DMS79 treated with DMSO at 0.1 percent for 48 hours (cell line): ENCODE measurements at regions not wholly inside any gene's neighbourhood (a gene's known extent, or its start where the extent isn't known, plus 50 kb on each side); places are given as distances from the start of the nearest gene placed in this dataset.
"Not testable (repeated sequence)": the region's sequence is repeated elsewhere in the genome, so short reads cannot be mapped to it uniquely, and the experiment has no call there.

Experiments used
- DNase-seq: peaks from one replicate; lab custom pipeline; 2025; lab: John Stamatoyannopoulos, UW

DNA sequence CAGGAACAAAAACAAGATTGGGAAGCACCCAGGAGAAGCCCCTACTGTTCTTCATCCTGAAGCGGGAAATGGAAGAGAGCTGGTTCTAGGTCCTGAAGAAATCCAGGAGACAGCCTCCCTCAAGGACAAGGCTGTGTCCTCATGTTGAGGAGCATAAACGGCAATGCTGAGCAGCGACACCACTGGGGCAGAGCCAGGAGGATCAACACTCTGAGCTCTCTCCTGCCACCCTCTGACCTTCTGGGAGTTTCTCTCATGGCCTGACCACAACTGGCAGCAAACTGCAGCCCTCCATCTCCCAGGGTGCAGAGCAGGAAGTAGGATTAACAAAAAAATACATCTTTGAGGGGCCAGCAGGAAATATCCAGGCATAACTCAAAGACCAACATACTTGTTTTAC lies 1292.2 kb upstream of the TMEM132C start:
- no peak for DNase-seq

DNA sequence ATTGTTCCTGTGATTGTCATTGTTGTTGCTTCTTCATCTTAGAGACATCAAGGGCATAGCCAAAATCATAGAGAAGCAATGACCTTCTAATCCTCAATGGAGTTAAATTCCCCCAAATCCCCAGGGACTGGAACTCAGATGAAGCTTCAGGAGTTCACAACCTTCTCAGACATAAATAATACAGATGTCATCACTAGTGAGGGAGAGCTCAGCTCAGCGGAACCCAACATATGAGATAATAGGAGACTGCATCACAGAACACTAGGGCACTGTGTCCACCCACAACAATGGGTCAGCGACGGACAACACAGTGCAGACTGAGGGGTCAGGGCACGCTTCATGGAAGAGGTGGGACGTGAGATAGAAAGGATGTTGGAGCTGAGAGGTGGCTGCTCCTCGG lies 1290.4 kb upstream of the TMEM132C start:
- DNase-seq, result no peak

DNA sequence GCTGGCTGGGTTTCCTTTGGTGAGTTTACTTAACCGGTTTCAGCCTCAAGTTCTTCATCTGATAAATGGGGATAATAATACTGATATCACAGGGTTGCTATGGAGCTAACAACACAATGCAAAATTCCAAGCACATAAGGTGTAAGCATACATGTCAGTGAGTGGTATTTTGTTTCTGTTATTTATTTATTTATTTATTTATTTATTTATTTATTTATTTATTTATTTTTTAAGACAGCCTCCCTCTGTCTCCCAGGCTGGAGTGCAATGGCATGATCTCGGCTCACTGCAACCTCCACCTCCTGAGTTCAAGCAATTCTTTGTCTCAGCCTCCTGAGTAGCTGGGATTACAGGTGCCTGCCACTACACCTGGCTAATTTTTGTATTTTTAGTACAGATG lies 1287.4 kb upstream of the TMEM132C start:
- DNase-seq, result not testable (repeated sequence)

- DNase-seq, result no peak
Observed at GRCh38 chr12:126982707-126983106, 1284.3 kb upstream of the TMEM132C start.

DNA sequence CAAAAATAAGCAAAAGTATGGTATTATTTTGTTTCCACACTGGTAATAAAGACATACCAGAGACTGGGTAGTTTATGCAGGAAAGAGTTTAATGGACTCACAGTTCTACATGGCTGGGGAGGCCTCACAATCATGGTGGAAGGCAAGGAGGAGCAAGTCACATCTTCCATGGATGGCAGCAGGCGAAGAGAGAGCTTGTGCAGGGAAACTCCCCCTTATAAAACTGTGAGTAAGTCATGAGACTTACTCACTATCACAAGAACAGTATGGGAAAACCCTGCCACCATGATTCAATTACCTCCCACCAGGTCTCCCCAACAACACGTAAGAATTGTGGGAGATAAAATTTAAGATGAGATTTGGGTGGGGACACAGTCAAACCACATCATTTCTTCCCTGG lies 1283.2 kb upstream of the TMEM132C start:
- DNase-seq, result not testable (repeated sequence)

- DNase-seq, result not testable (repeated sequence)
Observed at GRCh38 chr12:126985663-126986062, 1281.3 kb upstream of the TMEM132C start.

DNA sequence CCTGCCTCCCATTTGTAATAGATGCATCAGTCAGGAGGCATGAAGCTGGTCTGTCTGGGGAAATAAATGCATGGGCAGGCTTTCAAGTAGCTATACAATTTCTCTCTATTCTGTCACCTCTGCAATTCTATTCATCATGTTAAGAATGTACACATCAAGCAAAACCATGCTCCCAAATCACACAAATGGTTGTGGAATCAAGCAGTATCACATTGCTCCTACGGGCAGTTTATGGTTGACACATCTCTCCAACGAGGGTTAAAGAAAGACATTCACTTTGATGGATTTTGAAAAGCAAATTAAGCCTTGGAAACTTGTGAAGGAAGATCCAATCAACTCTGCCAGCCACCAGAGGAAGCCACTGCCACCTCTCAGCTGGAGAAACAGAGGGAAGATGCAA lies 1277.4 kb upstream of the TMEM132C start:
- DNase-seq, result no peak

DNA sequence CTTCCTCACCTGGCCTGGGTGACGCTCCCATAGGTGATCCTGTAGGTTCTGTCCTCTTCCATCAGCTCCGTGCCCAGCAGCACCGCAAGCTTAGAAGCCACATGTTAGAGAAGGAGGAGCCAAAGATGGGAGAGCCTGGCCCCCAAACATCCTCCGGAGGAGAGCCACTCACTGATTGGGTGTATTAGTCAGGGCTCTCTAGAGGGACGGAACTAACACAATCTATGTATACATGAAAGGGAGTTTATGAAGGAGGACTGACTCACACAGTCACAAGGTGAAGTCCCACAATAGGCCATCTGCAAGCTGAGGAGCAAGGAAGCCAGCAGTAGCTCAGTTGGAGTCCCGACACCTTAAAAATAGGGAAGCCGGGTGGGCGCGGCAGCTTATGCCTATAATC lies 1273.1 kb upstream of the TMEM132C start:
- no peak for DNase-seq

DNA sequence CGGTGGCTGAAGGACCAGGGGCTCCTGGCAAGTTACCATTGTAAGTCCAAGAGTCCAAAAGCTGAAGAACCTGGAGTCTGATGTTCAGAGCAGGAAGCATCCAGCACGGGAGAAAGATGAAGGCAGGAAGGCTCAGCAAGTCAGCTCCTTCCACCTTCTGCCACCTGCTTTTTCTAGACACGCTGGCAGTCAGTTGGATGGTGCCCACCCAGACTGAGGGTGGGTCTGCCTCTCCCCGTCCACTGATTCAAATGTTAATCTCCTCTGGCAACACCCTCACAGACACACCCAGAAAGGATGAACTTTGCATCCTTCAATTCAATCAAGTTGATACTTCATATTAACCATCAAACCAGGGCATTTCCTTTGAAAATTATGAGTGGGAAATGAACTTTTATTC lies 1272.4 kb upstream of the TMEM132C start:
- no peak for DNase-seq

GRCh38 chr12:126998031-126998430 lies 1268.9 kb upstream of the TMEM132C start:
- DNase-seq, result no peak

DNA sequence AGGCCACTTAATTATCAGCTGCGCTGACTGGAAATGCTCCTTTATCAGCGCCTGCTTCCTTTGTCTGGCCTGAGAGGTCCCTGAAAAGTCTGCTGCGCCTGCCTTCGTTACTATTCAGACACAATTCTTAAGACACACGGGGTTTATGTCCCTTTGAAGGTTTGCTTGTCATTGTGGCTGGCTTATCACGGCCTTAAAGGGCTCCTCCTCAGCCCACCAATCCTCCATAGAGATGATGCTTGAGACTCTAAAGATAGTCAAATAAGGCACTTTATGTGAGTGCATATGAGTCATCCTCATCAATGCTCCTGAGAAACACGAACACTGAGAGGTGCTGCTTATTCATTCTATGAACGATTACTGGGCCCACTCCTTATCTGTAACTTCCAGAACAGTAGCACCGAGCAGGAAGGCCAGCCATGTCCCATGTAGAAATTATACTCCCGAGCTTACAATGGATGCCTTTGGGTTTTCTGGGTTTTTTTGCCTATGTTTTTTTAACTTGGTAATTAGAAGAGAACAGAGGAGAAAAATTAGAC lies 1268.2 kb upstream of the TMEM132C start:
- no peak for DNase-seq

DNA sequence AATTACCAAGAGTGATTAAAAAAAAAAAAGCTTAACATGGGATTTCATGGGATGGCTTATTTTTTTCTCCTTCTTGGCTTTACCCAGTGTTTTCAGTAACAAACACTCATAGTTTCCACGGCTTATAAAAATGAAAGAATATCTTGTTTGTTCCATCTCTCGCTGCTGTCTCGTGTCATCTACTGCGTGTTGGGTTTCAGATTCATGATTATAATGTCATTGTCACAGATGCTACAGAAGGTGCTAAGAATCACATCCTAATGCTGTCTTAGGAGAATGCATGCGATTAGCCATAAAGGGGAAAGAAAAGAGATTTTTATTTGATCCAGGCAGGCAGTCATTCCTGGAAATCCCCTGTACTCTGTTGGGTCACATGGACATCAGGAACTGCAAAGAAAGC lies 1267.6 kb upstream of the TMEM132C start:
- no peak for DNase-seq

- no peak for DNase-seq
Observed at GRCh38 chr12:127005406-127005805, 1261.6 kb upstream of the TMEM132C start.

DNA sequence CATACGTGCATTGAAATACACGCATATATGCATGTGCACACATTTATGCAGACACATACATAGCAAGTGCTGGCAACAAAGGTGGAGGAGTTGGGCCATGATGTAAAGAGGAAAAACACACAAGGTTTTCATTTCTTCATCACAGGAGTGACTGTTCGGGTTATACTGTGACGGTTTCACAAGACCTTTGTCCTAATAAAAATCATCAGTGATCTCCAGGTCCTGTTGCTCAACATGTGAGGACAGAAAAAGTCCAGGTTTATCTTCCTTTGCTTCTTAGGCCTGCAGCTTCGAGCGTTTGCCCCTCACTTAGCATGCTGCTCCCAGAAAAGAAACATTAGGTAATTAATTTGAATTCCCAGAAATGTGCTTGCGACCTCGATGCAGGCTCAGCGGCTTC lies 1260.0 kb upstream of the TMEM132C start:
- no peak for DNase-seq

DNA sequence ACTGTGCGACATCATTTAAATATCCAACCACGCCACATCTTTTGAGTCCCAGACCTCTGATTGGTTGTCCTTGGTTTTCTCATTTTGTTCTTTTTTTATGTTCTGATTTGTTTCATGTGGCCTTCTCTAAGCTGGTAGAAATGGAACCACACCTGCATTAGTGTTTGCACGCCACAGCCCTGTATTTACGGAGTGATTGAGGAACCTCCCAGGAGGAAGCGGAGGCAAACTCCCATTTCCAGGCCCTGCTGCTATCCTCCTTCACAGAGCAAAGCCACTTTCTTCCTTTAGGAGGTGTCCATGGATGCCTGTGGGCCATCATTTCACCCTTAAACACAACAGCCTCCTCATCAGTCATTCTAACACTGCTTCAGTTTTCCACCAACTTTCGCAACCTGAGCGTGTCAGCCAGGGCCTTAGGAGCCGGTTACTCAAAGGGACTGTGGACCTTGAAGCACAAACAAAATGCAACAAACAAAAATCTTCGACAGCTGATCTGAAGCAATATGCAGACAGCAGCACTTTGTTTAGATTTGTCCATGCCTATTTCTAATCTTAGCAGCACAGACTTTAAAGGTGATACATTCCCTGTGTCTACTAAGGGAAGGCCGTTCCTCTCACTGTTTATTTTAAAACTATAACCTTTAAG lies 1258.1 kb upstream of the TMEM132C start:
- no peak for DNase-seq

GRCh38 chr12:127012109-127012508 lies 1254.9 kb upstream of the TMEM132C start:
- DNase-seq, result no peak

GRCh38 chr12:127013197-127013596 lies 1253.8 kb upstream of the TMEM132C start:
- no peak for DNase-seq

DNA sequence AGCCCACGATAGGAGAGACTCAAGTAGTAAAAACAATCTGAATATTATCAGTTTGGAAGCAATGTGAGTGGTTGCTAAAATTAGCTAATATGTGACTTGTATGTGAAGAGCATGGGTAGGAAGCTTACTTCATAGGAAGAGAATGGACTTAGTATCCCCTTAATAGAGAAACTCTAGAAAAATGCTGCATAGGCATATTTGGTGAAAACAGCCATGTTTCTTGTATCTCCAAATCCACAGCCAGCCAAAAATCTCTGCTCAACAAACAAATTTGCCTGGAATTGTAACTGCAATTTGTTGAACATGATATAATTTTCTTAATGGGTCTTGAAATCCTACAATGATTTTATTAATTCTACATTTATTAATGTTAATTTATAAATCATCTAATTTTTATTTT lies 1252.9 kb upstream of the TMEM132C start:
- DNase-seq, result no peak

GRCh38 chr12:127024791-127025190 lies 1242.2 kb upstream of the TMEM132C start:
- no peak for DNase-seq

DNA sequence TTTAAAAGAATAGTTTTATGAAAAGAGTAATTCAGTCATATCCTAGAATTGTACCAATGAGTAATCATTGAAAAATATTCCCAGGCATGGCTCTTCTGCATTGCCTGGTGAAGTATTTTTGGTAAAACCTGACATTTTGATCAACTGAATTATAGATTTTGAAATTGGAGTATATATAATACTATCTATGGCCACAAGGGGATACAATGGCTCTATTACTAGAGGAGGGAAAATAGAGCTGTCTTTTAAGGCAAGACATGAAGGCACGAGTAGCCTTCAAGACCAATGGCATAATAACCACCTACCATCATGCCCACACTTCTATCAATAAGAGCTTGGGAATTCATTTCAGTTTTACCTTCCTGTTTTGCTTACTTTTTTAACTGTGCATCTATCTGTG lies 1241.4 kb upstream of the TMEM132C start:
- DNase-seq, result no peak

GRCh38 chr12:127035011-127035879 lies 1231.7 kb upstream of the TMEM132C start:
- no peak for DNase-seq

DNA sequence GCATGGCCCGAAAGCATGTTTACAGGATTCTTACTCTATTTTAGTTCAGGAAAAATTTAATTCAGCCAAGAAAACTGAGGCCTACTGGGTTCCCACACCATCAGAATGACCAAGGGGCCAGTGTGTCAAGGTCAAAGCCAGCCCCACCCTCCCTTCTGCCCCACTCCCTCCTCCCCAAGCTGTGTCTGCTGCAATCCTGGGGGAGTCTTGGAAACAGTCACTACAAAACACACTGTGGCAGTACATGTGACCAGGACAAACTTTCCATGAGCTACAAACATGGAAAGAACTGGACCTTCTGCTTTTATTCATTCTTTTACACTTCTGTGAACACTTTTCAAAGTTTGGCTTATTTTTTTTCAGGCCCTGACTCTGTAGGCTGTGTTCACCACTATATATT lies 1228.8 kb upstream of the TMEM132C start:
- DNase-seq, result no peak

DNA sequence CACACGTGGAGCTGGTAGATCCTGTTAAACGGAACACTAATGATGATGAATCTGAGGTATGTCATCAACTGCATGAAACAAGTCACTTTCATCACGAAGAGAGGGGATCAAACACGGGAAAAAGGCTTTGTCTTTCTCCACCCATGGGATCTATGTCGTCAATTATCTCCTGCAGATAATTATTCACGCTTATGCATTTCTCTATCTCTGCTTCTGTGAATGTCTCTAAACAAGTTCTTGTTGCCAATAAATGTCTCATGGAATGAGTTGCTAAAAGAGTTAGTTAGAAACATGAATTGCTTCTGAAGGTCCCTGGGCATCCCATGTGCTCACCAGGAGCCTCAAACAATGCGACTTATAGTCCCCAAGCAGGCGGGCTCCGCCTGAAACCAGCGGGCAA lies 1228.2 kb upstream of the TMEM132C start:
- no peak for DNase-seq
